Ureter (tissue), 1 donor: ENCODE measurements at regions not wholly inside any gene's neighbourhood (a gene's known extent, or its start where the extent isn't known, plus 50 kb on each side); places are given as distances from the start of the nearest gene placed in this dataset.
"Not testable (repeated sequence)": the region's sequence is repeated elsewhere in the genome, so short reads cannot be mapped to it uniquely, and the experiment has no call there.

Experiments
- DNase-seq: peaks from one replicate; pipeline ENCODE4 v3.0.0-alpha.2; 2020; ENCODE audit warnings: low spot score
- donor health status: DM: yes; HTN: yes; CAD: no.

DNA sequence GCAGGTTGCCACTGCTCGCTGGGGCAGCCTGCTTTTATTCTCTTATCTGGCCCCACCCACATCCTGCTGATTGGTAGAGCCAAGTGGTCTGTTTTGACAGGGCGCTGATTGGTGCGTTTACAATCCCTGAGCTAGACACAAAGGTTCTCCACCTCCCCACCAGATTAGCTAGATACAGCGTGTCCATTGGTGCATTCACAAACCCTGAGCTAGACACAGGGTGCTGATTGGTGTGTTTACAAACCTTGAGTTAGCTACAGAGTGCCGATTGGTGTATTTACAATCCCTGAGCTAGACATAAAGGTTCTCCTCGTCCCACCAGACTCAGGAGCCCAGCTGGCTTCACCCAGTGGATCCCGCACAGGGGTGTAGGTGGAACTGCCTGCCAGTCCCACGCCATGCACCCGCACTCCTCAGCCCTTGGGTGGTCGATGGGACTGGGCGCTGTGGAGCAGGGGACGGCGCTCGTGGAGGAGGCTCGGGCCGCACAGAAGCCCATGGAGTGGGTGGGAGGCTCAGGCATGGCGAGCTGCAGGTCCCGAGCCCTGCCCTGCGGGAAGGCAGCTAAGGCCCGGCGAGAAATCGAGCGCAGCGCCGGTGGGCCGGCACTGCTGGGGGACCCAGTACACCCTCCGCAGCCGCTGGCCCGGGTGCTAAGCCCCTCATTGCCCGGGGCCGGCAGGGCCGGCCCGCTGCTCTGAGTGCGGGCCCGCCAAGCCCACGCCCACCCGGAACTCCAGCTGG is 1526.2 kb downstream of the SI start:
- not testable (repeated sequence) for DNase-seq

DNA sequence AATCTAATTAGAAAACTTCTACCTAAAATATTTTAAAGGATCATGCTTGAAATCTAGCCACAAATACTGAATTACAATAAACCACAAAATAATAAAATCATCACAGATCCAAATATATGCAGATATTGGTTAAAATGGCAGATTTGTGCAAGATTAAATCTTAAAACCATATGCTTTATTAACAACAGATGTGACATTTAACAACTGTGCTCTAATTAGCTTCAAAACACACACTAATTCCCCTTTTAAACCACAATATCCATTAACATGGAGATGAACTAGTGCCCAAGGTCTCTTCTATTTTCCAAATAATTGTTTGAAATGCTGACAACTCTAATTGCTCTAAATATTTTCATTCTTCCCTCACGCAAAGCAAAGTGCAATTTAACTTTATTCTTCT is 1530.3 kb downstream of the SI start:
- no peak for DNase-seq

DNA sequence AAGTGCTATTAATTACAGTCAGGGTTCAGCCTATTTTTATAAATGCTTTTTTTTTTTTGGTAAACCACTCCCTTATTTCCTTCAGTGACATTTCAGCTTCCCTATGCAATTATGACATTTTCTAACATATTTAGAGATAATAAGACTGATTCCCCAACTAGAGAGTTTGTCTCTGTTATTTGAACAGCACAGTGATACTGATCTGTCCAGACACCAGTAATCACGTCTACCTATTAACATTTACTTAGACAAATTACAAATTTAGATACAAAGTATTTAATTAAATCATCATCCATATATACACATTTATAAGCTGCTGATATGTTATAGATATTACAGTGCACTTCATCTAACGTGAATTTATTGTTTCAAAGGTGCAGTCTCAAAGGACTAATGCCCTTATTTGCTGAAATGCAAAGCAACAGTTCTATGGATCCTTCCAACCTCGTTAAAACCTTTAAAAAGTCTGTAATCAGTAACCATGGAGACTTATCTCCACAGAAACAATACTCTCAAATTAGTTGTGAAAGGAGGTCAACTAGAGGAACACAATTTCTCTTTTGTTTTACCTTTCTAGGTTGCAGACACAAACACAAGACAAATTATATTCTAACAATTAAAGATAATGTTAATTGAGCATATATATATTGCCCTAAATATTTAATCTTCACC is 1531.1 kb downstream of the SI start:
- DNase-seq, result no peak

DNA sequence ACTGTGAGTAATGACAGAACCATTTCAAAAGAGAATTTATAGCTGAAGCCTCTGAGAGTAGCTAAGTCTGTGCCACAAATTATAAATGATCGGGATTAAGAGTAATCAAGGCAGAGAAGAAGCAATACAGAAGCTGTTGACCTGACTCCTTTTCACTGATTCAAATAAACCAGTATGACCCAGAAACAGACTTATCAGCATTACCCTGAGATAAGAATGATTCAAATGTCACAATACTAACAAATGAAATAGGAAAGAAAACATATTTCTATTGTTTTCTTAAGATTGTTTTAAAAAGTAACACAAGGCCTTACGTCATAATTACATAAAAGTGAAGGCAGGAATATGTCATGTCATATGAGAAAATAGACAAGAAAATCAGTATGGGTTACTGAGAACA is 1534.6 kb downstream of the SI start:
- DNase-seq, result no peak

DNA sequence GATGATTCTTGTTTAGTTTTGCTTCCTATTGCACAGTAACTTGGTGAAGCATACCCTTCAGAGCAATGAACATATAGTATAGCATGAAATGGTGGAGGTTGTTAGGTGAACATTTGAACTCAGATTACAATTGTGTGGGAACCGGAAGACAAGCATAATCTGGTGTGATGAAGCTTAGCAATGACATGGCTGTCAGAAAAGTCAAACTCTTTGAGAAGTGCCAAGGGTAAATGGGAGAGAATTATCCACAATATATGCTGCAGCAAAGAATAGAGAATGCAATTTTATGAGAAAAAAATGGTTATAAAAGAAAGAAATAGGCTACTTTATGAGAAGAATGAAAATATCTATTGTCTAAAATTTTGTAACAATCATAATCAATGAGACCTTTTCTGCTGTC is 1536.7 kb downstream of the SI start:
- DNase-seq, result no peak

DNA sequence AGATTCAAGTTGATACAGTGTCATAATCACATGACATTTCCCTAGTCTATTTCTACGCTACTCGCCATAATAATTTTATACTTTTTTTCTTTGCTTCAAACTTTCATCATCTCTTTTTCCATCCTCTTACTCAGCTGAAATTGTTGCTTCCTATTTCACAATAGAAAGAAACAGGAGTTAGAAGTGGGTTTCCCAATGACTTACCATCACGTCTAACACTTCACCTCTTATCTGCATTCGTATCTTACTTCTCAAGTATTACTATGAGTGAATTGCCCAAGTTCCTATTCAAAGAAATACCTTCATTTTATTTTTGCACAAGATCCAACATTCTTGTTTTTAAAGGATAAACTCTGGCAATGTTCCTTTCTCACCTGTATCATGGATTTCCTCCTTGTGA is 1539.9 kb downstream of the SI start:
- no peak for DNase-seq

DNA sequence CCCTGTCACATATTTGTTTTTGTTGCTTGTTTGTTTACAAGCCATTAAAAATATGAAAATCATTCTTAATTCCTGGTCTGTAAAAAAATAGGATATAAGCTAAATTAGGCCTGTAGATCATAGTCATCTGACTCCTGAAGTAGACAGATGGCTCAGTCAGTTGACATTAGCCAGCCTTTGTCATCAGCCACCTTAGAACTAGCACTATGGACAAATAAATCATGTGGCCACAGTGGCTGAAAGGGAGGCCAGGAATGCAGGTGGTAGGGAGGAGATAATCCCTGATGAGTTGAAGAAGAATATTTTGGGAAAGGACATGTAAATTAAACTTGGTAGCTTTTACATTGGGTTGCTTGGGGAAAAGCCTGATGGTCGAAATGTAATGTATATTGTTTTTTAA is 1544.9 kb downstream of the SI start:
- no peak for DNase-seq

DNA sequence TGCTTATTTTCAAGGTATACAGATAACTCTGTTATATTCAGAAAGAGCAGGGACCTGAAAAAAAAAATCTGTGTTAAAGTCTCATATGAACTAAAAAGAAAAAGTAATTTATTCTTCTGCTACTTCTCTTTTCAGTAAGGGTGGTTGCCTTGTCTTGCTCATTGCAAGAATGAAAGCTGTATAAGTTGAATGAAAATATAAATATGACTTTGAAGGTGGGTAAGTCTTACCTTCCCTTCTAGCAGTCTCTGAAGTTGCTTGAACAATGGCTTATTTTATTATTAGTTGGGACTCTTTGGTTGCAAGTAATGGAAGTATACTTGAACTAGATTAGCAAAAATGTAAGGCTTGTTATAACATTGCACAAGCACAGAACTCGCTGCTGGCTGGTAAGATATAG is 1554.9 kb downstream of the SI start:
- no peak for DNase-seq

DNA sequence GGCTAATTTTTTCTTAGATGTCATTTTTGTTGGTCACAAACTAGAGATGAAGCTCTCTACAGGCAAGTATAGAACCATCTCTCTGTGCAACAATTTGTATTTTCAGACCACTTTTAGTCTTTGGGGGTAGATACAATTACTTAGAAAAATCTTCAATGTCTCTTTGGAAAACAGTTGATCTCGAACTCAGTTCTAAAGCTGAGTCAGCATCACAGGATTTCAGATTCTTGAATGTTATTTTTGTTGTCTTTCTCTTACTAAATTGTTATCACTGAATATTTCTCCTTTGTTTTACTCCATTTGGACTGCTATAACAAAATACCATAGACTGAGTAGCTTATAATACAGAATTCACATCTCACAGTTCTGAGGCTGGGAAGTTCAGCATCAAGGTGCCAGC is 1557.0 kb downstream of the SI start:
- no peak for DNase-seq

DNA sequence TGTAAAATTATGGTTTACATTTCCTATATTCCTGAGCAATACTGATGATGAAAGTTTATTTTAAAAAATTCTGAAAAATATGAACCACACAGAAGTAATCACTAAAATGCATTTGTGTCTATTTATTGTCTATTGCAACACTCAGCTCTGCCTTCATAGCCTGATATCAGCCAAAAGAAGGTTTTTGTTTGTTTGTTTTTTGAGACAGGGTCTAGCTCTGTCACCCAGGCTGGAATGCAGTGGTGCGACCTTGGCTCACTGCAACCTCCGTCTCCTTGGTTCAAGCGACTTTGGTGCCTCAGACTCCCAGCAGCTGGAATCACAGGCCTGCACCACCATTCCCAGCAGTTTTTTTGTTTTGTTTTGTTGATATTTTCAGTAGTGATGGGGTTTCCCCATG is 1560.2 kb downstream of the SI start:
- DNase-seq, result no peak

DNA sequence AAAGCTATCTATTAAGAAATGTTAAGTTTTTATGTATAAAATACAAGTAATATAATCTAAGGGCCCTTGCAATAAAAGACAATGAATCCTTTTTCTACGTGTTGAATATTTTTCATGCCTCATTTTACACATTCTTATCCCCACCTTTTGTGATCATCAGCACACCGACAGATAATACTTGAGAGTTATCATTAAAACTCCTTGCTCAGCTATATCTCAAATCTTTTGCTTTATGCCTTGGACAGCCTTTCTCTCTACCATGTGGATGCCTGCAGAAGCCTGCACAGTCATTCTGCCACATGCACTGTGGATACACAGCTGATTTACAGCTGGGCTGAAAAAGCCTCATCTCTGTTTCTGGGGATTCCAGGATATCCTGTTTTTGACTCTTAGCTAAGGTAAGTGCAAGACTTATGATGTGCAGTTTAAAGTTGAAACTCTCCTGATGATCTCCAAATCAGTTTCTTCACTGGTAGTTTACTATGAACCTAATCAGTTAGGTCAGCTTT is 1565.1 kb downstream of the SI start:
- DNase-seq, result no peak

DNA sequence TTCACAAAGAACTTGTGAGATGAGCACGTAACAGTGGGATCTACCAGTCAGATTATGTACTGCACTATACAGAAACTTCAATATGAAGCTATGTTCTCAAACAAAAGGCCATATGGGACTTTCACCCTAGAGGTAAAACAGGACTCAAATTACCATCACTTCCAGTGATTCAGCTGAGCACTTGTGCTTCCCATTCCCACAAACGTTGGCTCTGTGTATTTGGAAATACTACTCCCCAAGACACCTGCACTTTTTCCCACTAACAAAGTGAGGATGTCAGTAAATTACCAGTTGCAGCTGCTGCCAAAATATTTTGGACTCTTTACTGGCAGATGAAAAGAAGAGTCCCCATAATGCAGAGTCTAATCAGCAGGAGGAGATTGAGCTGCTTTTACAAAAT is 1570.1 kb downstream of the SI start:
- no peak for DNase-seq

DNA sequence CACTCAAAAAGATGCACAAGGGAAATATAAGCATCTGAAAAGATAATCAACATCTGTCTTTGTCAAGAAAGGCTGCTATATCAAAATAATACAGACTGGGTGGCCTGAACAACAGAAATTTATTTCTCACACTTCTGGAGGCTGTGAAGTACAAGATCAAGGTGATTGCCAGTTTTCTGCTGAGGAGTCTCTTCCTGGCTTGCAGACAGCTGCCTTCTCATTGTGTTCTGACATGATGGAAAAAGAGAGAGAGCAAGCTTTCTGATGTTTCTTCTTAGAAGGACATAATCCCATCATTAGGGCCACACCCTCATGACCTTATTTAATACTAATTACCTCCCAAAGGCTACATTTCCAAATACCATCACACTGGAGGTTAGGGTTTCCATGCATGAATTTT is 1573.3 kb downstream of the SI start:
- DNase-seq, result no peak

DNA sequence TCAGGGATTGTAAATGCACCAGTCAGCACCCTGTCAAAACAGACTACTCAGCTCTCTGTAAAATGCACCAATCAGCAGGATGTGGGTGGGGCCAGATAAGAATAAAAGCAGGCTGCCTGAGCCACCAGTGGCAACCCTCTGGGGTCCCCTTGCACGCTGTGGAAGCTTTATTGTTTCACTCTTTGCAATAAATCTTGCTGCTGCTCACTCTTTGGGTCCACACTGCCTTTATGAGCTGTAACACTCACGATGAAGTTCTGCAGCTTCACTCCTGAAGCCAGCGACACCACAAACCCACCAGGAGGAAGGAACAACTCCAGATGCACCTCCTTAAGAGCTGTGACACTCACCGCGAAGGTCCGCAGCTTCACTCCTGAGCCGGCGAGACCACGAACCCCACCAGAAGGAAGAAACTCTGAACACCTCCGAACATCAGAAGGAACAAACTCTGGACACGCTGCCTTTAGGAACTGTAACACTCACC is 1578.5 kb downstream of the SI start:
- DNase-seq, result not testable (repeated sequence)

DNA sequence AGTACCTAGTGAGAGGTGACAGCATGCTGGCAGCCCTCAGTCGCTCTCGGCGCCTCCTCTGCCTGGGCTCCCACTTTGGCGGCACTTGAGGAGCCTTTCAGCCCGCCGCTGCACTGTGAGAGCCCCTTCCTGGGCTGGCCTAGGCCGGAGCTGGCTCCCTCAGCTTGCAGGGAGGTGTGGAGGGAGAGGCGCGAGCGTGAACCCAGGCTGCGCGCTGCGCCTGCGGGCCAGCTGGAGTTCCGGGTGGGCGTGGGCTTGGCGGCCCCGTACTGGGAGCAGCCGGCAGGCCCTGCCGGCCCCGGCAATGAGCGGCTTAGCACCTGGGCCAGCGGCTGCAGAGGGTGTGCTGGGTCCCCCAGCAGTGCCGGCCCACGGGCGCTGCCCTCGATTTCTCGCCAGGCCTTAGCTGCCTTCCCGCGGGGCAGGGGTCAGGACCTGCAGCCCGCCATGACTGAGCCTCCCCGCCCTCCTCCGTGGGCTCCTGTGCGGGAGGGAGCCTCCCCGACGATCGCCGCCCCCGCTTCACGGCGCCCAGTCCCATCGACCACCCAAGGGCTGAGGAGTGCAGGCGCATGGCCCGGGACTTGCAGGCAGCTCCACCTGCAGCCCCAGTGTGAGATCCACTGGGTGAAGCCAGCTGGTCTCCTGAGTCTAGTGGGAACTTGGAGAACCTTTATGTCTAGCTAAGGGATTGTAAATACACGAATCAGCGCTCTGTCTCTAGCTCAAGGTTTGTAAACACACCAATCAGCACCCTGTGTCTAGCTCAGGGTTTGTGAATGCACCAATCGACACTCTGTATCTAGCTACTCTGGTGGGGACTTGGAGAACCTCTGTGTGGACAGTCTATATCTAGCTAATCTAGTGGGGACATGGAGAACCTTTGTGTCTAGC is 1579.2 kb downstream of the SI start:
- not testable (repeated sequence) for DNase-seq

DNA sequence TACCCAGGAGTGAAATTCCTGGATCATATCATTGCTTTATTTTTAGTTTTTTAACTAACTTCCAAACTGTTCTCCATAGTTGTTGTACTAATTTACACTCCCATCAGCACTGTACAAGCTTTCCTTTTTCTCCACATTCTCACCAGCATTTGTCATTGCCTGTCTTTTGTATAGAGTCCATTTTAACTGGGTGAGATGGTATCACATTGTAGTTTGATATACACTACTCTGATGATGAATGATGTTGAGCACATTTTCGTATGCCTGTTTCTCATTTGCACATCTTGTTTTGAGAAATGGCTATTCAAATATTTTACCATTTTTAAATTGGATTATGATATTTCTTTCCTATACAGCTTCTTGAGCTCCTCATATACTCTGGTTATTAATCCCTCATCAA is 1586.6 kb downstream of the SI start:
- no peak for DNase-seq

DNA sequence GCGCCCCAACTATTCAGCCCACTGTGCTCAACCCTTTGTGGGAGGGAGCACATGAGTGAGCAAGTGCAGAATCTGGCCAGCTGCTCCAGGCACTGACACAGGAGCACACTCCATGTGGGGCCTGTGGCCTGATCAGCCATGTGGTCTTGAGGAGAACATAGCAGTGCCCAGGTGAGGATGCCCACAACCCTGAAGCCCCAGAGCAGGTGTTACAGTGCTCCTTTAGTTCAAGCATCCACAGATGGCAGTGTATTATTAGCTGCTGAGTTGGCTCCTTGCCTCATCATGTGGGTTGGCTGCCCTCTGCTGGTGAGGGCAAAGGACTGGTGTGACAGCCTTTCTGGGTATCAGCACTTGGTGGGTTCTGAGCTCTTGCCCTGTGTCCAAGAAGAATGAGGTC is 1588.2 kb downstream of the SI start:
- peak; percentile 44 for DNase-seq

DNA sequence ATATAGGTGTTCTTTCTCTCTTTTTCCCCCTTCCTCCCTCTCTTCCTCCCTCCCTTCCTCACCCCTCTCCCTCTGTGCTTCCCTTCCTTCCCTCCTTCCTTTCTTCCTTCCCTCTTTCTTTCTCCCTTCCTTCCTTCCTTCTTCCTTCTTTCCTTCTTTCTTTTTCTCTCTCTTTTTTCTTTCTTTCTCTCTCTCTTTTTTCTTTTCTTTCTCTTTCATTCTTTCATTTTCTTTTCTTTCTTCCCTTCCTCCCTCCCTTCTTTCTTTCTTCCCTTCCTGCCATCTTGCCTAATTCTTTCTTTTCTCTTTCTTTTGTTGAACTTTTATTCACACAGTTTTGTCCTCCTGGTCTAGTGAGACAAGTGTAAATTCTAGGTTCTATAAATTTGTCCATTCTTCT is 1595.6 kb downstream of the SI start:
- DNase-seq, result no peak

DNA sequence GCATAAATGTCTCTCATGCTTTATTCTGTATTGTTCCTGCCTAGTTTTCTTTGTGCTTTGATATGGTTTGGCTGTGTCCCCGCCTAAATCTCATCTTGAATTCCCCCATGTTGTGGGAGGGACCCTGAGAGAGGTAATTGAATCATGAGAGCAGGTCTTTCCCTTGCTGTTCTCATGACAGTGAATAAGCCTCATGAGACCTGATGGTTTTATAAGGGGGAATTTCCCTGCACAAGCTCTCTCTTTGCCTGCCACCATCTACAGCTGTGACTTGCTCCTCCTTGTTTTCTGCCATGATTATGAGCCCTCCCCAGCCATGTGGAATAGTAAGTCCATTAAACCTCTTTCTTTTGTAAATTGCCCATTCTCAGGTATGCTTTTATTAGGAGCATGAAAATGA is 1596.6 kb downstream of the SI start:
- no peak for DNase-seq

DNA sequence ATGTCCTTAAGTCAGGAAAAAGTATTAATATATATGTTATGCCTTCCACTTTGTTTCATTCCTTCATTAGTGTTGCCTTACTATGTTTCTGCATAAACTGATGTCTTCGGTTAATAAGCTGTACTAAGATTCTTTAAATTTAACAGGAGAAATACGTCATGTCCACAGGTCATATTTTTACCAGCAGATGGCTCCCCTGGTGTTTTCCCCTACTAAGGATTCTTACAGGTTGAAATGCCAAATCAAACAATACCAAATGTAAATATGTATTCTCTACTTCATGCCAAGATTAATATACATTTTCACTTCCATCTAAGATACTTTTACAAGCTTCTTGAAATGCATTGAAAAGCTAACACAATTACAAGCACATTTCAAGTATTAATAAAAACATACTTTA is 1602.1 kb downstream of the SI start:
- no peak for DNase-seq

DNA sequence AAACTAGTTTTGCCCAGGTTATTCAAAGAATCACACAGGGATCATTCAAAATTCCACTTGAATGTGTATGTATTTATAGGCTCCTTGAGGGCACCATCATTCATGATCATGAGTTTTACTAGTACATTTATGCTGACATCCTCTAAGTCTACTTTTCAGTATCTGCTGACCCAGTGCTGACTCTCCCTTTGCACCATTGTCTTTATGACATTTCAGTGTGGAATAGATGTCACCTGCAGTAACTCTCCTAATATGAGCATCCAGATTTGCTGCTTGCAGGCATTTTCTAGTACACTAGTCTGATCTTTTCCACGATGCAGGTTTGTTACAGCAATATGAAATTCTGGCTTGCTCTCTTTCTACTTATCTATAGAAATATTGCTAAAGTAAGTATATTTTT is 1603.5 kb downstream of the SI start:
- DNase-seq, result no peak
